NCI-H1694 (cell line): ENCODE measurements at regions not wholly inside any gene's neighbourhood (a gene's known extent, or its start where the extent isn't known, plus 50 kb on each side); places are given as distances from the start of the nearest gene placed in this dataset.

Source experiments
- DNase-seq: peaks from one replicate; lab custom pipeline; 2025; lab: John Stamatoyannopoulos, UW

GRCh38 chr9:89554307-89555035 is 50.3 kb upstream of the GADD45G start:
- DNase-seq: no peak

GRCh38 chr9:89553451-89554010 is 51.3 kb upstream of the GADD45G start:
- no peak for DNase-seq

GRCh38 chr9:89550346-89550927 is 52.5 kb upstream of the SEMA4D start:
- DNase-seq: no peak

- peak; percentile 59 for DNase-seq
These were observed 51.2 kb upstream of the SEMA4D start for GRCh38 chr9:89549031-89549644.

- DNase-seq: no peak
These were observed 50.2 kb upstream of the SEMA4D start for GRCh38 chr9:89548071-89548638.
